PFSK-1 (cell line): ENCODE measurements at regions not wholly inside any gene's neighbourhood (a gene's known extent, or its start where the extent isn't known, plus 50 kb on each side); places are given as distances from the start of the nearest gene placed in this dataset.

Experiments used
- POLR2AphosphoS5 ChIP-seq: IDR thresholded peaks from 2 replicates; pipeline ENCODE4 v1.6.1; 2012; ENCODE audit warnings: low read depth, mild to moderate bottlenecking, control low read depth, low read length, moderate library complexity
- SIN3A ChIP-seq: IDR thresholded peaks from 2 replicates; pipeline ENCODE4 v1.6.1; 2012; ENCODE audit warnings: mild to moderate bottlenecking, low read length, moderate library complexity, borderline replicate concordance; ENCODE audit not compliant: insufficient read depth
- TAF1 ChIP-seq: IDR thresholded peaks from 2 replicates; pipeline ENCODE4 v1.6.1; 2012; ENCODE audit warnings: low read length, control low read depth, borderline replicate concordance; ENCODE audit not compliant: insufficient read depth
- TF ChIP-seq, protein P1 (sequence below), 2 experiments: IDR thresholded peaks; 2 replicates each; pipeline versions ENCODE4 v1.6.1 to v1.8.0; 2011 to 2012; ENCODE audit warnings: low read depth in 2 of 2, low read length in 2 of 2, control low read depth in 1 of 2, inconsistent platforms in 1 of 2, mild to moderate bottlenecking in 1 of 2, moderate library complexity in 1 of 2; ENCODE audit not compliant: insufficient read depth in 1 of 2

DNA sequence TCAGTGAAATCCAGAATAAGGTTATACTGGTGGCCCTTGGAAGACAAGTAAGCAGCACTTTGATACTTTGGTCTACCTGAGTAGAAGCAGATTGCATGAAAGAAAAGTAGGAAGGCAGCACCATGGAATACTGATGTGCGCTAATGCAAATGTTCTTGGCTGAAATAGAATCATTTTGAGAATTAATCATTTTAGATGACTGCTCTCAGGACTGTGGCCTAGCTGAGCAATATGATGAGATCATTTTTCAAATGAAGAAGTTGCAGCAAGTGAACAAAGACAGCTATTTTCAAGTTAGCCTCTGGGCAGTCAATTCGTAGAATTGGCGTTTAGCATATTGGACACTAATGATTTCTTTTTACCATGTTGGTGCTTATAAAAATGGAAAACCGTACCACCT is 483.5 kb downstream of the TMEM232 start:
- TF ChIP-seq, protein P1, sequence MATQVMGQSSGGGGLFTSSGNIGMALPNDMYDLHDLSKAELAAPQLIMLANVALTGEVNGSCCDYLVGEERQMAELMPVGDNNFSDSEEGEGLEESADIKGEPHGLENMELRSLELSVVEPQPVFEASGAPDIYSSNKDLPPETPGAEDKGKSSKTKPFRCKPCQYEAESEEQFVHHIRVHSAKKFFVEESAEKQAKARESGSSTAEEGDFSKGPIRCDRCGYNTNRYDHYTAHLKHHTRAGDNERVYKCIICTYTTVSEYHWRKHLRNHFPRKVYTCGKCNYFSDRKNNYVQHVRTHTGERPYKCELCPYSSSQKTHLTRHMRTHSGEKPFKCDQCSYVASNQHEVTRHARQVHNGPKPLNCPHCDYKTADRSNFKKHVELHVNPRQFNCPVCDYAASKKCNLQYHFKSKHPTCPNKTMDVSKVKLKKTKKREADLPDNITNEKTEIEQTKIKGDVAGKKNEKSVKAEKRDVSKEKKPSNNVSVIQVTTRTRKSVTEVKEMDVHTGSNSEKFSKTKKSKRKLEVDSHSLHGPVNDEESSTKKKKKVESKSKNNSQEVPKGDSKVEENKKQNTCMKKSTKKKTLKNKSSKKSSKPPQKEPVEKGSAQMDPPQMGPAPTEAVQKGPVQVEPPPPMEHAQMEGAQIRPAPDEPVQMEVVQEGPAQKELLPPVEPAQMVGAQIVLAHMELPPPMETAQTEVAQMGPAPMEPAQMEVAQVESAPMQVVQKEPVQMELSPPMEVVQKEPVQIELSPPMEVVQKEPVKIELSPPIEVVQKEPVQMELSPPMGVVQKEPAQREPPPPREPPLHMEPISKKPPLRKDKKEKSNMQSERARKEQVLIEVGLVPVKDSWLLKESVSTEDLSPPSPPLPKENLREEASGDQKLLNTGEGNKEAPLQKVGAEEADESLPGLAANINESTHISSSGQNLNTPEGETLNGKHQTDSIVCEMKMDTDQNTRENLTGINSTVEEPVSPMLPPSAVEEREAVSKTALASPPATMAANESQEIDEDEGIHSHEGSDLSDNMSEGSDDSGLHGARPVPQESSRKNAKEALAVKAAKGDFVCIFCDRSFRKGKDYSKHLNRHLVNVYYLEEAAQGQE (IDR thresholded peaks at IDR 0.05; ENCODE audit: insufficient read depth in 1 of 2, low read depth in 2 of 2, low read length in 2 of 2): no peak
- no peak for TF ChIP-seq TAF1
- TF ChIP-seq SIN3A: no peak
- TF ChIP-seq POLR2AphosphoS5: no peak
